ENCODE measurements at regions not wholly inside any gene's neighbourhood (a gene's known extent, or its start where the extent isn't known, plus 50 kb on each side); places are given as distances from the start of the nearest gene placed in this dataset.

- no peak for DNase-seq (ENCODE audit: low read depth in 2 of 2, low spot score in 1 of 2)
Observed at GRCh38 chr12:110971189-110971920, 51.0 kb upstream of the MYL2 start.

All from stimulated activated CD8-positive, alpha-beta memory T cell treated with anti-CD3 and anti-CD28 coated beads, Interleukin-4, amount 100 ng/mL, for 1 hour (primary cell).